UCSD-AML1 (cell line): ENCODE measurements at regions not wholly inside any gene's neighbourhood (a gene's known extent, or its start where the extent isn't known, plus 50 kb on each side); places are given as distances from the start of the nearest gene placed in this dataset.
"Not testable (repeated sequence)": the region's sequence is repeated elsewhere in the genome, so short reads cannot be mapped to it uniquely, and the experiment has no call there.

Source experiments
- DNase-seq: peaks from one replicate; lab custom pipeline; 2025; ENCODE audit not compliant: unreplicated experiment; lab: John Stamatoyannopoulos, UW

- DNase-seq = no peak
Measured at GRCh38 chr11:80733361-80733760, 1292.5 kb upstream of the TENM4 start.

DNA sequence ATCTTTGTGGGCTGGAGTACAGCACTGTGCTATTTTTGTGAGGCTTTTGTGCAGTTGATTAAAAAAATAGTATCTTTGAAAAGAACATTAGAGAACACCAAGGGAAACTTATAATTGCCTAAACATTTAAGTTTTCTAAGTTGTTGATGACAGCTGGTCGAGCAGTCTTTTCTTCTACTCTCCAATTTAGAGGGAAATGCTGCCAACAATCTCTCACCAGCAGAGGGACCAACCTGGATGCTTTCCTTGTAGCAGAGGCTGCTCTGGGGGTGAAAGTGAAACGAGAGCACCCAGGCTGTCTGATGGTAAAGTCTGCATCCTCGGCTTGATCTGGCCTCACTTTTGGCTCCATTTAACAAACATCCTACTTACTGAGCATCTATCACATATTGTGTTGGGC lies 1286.5 kb upstream of the TENM4 start:
- peak; percentile 4 for DNase-seq

DNA sequence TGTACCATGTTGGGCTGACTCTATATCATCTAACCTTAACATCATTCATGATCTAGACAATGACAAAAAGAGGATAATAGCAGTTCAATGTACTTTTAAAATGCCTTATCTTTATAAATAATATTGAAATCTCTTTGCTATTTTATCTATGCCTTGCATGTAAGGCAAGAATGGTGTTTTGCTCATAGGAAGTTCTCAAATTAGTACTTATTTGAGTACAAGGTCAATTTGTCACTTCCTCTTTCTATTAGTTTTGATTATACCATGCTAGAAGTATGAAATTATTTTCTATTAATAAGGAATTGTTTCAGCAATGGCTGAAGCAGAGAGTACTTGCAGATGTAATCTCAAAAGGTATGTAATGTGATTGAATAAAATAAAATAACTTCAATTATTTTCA lies 1285.4 kb upstream of the TENM4 start:
- no peak for DNase-seq

DNA sequence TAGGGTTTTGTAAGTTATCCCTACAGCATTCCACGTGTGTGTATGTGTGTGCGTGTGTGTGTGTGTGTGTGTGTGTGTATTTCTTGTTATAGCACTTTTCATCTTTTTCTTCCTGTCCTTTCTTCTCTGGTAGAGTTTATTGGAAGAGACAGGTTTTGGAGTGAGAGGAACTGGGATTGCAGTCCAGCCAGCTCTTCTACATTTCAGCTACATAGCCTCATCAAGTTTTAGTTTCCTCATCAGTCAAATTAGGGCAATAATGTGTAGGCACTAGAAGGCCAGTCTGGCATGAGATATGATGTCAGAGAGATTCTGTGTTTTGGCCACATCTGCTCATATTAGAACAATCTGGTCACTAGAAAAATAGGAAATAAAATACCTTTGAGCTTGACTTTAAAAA lies 1283.5 kb upstream of the TENM4 start:
- DNase-seq = no peak

DNA sequence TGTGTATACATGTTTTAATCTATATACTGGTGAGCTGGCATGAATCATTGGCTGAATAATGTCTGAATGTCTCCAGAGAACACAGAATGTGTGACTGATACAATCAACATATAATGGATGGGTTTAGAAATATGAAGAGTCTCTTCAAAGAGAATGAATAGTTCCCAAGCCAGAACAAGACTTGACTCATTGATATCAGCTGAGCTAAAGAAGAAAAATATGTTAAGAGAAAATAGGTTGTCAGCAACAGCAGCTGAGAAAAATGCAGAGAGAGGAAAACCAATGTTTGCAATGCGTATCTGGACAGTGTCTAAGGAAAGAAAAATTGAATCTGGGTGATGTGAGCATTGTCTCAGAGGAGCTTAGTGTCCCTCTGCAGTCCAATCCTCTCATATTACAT lies 1281.8 kb upstream of the TENM4 start:
- DNase-seq = no peak

DNA sequence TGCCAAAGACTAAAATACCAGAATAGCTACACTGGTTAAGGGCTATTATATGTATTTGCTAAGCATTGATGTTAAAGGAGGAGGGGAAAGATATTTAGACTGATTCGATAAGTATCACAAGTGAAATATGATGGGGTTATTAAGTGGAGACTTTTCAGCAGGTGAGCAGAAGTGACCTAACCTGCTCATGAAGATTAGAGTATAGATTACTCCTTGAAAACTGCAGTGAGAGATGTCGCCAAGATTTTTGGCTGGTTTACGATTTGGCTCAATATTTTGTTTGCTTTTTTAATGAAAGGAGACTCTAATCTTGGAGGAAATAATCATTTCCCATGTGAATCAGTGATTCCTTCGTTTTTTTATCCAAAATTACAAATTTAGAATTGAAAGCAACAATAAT lies 1279.5 kb upstream of the TENM4 start:
- no peak for DNase-seq

GRCh38 chr11:80719292-80719646 lies 1278.4 kb upstream of the TENM4 start:
- DNase-seq = no peak

GRCh38 chr11:80718611-80719291 lies 1277.9 kb upstream of the TENM4 start:
- no peak for DNase-seq

GRCh38 chr11:80702264-80702663 lies 1261.4 kb upstream of the TENM4 start:
- no peak for DNase-seq

DNA sequence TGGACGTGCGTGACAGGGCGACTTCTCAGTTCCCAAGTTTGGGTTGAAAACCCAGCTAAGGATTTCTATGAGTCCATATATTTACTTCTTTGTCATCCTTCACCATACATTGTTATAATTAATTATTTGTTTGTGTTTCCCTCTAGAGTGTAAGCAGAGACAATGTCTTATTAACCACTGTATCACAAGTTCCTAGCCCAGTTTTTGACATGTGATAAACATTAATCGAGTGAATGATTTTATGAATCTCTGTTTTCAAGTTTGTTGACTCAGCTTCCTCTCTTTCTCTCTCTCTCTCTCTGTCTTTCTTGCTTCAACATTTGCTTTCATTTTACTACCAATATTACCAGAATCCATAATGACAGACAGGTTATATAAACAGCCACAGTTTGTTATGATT lies 1259.6 kb upstream of the TENM4 start:
- DNase-seq = no peak

DNA sequence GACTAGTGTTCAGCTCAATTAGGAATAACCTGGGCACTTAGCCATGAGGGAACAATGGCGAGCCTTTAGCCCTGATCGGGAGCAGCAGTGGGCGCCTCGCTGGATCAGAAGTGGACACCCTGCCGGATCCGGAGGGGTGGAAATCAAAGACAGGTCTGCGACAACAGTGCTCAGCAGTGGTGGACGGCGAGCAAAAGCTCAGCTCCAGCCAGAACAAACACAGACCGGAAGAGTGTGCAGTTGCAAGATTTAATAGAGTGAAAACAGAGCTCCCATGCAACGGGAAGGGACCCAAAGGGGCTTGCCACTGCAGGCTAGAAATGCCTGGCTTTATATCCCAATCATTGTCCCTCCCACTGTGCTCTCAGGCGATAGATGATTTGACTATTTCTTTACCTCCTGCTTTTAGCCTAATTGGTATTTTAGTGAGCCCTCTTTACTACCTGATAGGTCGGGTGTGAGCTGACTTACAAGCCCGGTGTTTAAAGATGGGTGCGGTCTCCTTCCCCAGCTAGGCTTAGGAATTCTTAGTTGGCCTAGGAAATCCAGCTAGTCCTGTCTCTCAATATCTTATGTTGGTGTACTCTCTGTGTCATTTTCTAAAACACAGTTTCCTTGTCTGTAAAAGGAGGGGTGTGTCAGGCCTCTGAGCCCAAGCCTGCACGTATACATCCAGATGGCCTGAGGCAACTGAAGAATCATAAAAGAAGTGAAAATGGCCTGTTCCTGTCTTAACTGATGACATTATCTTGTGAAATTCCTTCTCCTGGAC lies 1258.8 kb upstream of the TENM4 start:
- not testable (repeated sequence) for DNase-seq

DNA sequence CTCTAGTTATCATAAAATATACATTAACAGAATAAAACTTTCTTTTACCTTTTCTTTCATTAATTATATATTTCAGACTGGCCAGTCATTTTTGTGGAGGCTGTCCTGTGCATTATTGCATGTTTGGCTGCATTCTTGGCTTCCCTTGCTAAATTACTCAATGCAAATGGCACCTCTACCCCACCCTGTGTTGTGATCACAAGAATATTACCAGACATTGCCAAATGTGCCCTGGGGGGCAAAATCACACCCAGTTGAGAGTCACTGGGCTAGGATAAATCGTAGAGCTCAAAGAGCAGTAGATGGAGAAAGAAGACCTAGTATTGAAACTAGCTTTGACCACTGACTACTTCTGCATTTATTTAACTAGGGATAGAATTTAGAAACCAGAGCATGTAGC lies 1257.8 kb upstream of the TENM4 start:
- no peak for DNase-seq

DNA sequence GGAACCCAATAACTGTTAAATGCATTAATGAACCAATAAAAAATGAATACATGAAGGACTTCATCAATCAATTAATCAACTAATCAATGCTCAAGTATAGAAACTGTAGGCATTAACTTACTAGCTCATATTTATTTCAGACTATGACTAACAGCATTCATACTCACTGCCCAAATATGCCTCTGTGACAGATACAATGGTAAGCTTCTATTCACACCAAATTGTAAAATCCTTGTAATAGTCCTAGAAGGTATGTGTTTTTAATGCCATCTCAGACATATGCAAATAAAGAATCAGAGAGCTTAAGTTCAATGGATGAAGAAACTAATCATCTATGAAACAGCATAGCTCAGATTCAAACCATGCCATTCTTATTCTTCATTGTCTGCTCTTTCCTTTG lies 1253.6 kb upstream of the TENM4 start:
- no peak for DNase-seq

DNA sequence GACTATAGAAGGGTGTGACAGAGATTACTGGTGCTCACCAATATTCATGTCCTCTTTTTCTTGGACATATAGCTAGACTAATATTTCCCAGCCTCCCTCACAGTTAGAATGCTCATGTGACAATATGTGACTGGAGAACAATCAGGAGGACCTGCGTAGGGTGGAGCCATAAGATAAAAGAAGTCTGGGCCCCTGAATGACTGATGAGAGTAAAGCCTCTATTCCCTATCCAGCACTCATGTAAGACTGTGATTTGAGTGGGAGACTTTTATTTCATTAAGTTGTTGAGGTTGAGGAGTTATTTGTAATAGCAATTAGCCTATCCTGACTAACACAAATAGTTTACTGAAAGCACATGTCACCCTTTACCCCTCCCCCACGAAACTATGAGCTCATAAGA lies 1247.1 kb upstream of the TENM4 start:
- DNase-seq = no peak

- no peak for DNase-seq
Measured at GRCh38 chr11:80686889-80687288, 1246.1 kb upstream of the TENM4 start.

- DNase-seq = no peak
Measured at GRCh38 chr11:80673566-80673965, 1232.7 kb upstream of the TENM4 start.

DNA sequence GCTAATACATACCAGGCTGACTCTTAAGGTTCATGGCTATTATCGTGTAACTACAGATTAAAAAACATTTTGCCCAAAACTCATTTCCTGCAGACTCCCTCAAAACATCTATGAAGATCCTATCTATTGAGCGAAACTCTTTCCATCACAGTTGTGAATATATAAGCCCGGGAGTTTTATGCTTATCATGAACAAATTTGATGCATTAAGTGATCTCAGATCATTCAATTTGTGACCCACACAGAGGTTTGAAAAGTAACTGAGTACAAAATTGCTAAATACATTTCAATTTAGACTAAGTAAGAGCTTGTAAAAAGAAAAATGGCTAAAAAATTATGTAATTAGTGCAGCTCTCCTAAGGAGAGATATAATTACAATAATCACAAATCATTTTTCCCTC lies 1228.8 kb upstream of the TENM4 start:
- no peak for DNase-seq

DNA sequence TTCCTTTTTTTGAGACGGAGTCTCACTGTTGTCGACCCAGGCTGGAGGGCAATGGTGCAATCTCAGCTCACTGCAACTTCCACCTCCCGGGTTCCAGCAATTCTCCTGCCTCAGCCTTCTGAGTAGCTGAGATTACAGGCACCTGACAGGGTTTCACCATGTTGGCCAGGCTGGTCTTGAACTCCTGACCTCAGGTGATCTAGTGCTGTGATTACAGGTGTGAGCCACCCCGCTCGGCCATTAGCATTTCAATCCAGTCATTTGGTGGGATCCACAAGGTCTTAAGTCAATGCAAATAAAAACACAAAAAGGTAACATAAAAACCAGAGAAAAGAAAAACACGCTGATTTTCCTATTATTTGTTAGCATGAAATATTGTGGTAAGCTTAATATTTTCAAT lies 1227.2 kb upstream of the TENM4 start:
- DNase-seq = no peak

- DNase-seq = no peak
Measured at GRCh38 chr11:80655834-80656233, 1215.0 kb upstream of the TENM4 start.

DNA sequence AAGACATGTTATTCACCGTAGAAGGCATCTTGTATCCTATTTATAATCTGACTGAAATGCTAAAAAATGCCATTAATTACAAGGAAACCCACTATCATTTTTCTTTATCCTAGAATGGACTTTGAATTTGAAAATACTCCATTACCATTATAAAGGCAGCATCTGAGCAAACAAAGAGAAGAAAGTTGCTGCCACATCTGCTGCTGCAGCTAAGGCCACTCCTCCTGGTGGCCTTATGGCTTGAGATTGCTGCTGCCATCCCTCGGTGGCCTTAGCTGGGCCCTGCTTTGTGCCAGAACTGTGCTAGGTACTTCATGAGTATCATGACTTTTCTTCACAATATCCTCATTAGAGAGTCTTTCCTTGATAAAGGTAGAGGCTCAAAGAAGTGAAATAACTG lies 1210.1 kb upstream of the TENM4 start:
- no peak for DNase-seq

DNA sequence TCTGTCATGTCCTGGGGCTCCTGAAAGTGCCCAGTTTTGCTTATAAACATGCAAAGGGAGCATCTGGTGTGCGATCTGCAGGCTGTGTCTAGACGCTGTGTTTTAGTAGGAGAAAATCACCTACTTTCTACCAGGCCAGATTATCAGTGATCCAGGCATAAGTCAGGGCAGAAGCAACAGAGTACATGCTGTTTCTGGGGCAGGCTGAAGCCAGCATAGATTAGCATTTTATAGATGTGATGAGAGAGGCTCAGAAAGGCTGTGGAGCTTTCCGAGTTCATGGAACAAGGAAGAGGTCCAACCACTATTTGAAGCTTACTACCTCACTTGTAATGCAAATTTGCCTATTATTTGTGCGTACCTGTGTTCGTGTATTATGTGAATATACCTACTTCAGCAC lies 1208.4 kb upstream of the TENM4 start:
- DNase-seq = no peak

DNA sequence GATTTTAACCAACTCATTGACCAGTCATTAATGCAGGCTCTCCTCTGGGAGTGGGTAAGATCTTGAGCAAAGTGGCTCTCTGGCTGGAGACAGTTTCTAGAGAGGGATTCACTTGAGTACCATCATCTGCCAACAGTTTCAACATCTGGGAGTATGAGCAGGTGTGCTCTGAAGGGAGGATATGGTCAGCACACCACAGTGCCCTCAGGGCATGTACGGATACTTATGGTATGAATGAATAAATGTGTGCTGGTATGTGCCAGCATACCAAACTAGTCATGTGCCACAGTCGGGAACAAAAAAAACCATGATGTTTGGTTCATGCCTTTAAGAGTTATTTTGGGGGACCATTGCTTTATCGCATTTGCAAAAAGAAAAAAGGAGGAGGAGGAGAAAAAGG lies 1197.5 kb upstream of the TENM4 start:
- no peak for DNase-seq

DNA sequence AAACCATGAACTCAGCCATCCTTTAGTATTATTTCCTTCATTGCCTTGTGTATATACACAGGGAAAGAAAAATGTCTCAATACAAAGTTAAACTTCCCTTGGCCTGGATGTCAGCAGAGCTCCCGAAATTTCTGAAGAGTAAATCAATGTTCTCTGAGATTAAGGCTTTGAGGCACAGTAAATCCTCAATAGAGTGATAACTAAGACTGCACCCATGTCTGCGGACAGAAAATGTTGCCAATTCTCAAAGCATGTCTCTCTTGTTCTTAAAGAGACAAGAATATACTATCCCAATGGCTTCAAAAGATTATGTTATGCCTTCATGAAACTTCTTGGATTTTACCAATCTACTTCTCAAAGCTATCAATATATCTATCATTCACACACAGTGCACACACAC lies 1196.7 kb upstream of the TENM4 start:
- DNase-seq = no peak
